SHP77 treated with DMSO at 0.1 percent for 48 hours (cell line): ENCODE measurements at regions not wholly inside any gene's neighbourhood (a gene's known extent, or its start where the extent isn't known, plus 50 kb on each side); places are given as distances from the start of the nearest gene placed in this dataset.
"Not testable (repeated sequence)": the region's sequence is repeated elsewhere in the genome, so short reads cannot be mapped to it uniquely, and the experiment has no call there.

Experiments used
- DNase-seq: peaks from one replicate; lab custom pipeline; 2025; lab: John Stamatoyannopoulos, UW

- no peak for DNase-seq
These were observed 128.5 kb upstream of the KIF26B start for GRCh38 chr1:245026247-245026646.

- no peak for DNase-seq
These were observed 129.3 kb upstream of the KIF26B start for GRCh38 chr1:245025525-245025924.

GRCh38 chr1:245023222-245023621 is 131.6 kb upstream of the KIF26B start:
- no peak for DNase-seq

GRCh38 chr1:245019910-245020486 is 134.8 kb upstream of the KIF26B start:
- DNase-seq: no peak

- peak; percentile 24 for DNase-seq
These were observed 138.1 kb upstream of the KIF26B start for GRCh38 chr1:245016700-245017099.

GRCh38 chr1:245015031-245015430 is 139.8 kb upstream of the KIF26B start:
- no peak for DNase-seq

GRCh38 chr1:245014247-245015029 is 140.3 kb upstream of the KIF26B start:
- no peak for DNase-seq

- no peak for DNase-seq
These were observed 144.7 kb upstream of the KIF26B start for GRCh38 chr1:245010018-245010614.

GRCh38 chr1:245008761-245009160 is 144.4 kb upstream of the HNRNPU start:
- DNase-seq: no peak

- no peak for DNase-seq
These were observed 143.5 kb upstream of the HNRNPU start for GRCh38 chr1:245007852-245008251.

GRCh38 chr1:245003246-245003645 is 138.9 kb upstream of the HNRNPU start:
- DNase-seq: no peak

- DNase-seq: no peak
These were observed 136.9 kb upstream of the HNRNPU start for GRCh38 chr1:245001252-245001651.

GRCh38 chr1:245000872-245001188 is 136.5 kb upstream of the HNRNPU start:
- DNase-seq: no peak

- DNase-seq: not testable (repeated sequence)
These were observed 135.3 kb upstream of the HNRNPU start for GRCh38 chr1:244999644-245000043.

GRCh38 chr1:244998717-244999346 is 134.5 kb upstream of the HNRNPU start:
- no peak for DNase-seq

GRCh38 chr1:244995602-244996400 is 131.5 kb upstream of the HNRNPU start:
- no peak for DNase-seq

- no peak for DNase-seq
These were observed 128.5 kb upstream of the HNRNPU start for GRCh38 chr1:244992833-244993232.

- no peak for DNase-seq
These were observed 125.5 kb upstream of the HNRNPU start for GRCh38 chr1:244989813-244990212.

- no peak for DNase-seq
These were observed 124.2 kb upstream of the HNRNPU start for GRCh38 chr1:244988521-244988920.

GRCh38 chr1:244980605-244981004 is 116.3 kb upstream of the HNRNPU start:
- DNase-seq: no peak

- no peak for DNase-seq
These were observed 110.2 kb upstream of the HNRNPU start for GRCh38 chr1:244974550-244974949.

GRCh38 chr1:244974106-244974505 is 109.8 kb upstream of the HNRNPU start:
- DNase-seq: no peak
